ENCODE measurements at regions not wholly inside any gene's neighbourhood (a gene's known extent, or its start where the extent isn't known, plus 50 kb on each side); places are given as distances from the start of the nearest gene placed in this dataset.

DNA sequence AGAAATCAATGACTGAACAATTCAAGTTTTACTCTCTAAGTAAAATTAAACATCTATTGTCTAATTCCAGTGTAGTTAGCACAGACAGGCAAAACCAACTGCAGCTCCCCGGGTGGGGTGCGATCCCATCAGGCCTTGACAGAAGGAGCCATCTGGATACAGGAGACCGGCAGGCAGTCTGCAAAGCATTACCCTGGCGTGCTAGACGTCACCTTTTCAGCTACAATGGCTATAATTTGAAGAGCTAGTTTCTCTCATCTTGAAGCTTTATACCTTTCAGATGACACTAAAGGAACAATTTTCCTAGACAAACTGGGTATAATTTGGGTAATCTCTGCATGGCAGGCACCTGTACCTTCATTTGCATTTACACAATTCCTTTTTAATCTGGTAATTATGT lies 761.5 kb upstream of the SOX11 start:
- H3K9me3 ChIP-seq (ENCODE audit: low read length), result peaks cover 50% of the 10 kb centered on the region
- no peak for FAIRE-seq
- no peaks in the 10 kb centered on the region for H3K79me2 ChIP-seq (ENCODE audit: insufficient read depth, low read length)
- POLR2A ChIA-PET, result no interaction called here
- H3K4me2 ChIP-seq (ENCODE audit: low read depth, low read length), result no peak overlapping the region
- DNase-seq (ENCODE audit: low spot score), result no peak
- no peak overlapping the region for H2AFZ ChIP-seq (ENCODE audit: low read length)
- no peak overlapping the region for H3K9ac ChIP-seq (ENCODE audit: insufficient read depth, low read depth, low read length)
- no peak overlapping the region for H3K27ac ChIP-seq (ENCODE audit: extremely low read length, insufficient read depth, low read length)
- no peaks in the 10 kb centered on the region for H3K4me1 ChIP-seq (ENCODE audit: insufficient read depth, low read length)
- H3K4me3 ChIP-seq (replicated peaks in 1 of 3; ENCODE audit: insufficient read depth in 1 of 3, low read depth in 2 of 3, low read length in 3 of 3), result no peak overlapping the region
- ATAC-seq, result no peak
- no peaks in the 10 kb centered on the region for H3K27me3 ChIP-seq (ENCODE audit: control insufficient read depth in 1 of 2, insufficient read depth in 2 of 2, low read length in 2 of 2)
- H4K20me1 ChIP-seq (ENCODE audit: insufficient read depth, low read length), result no peaks in the 10 kb centered on the region
- WGBS (ENCODE audit: low lambda C conversion rate), result 24% methylated on average over 5 of the region's 5 CpGs
- H3K36me3 ChIP-seq (replicated peaks in 1 of 2; ENCODE audit: control insufficient read depth in 1 of 2, insufficient read depth in 2 of 2, low read length in 2 of 2), result no peaks in the 10 kb centered on the region
- in situ Hi-C loops (cut with HindIII; ENCODE audit: extremely low pct_ligation_motif_present, low pct_unique_long_range_greater_than_20kb) (no loop called here), intact Hi-C loops (cut with micrococcal nuclease; ENCODE audit: unreplicated experiment) (loop anchor here (5.0 kb wide), 1 partner anchor 1367 kb away; no protein-coding TSS in a partner anchor)
- TF ChIP-seq DNMT1 (CRISPR knock-in tag; IDR thresholded peaks at IDR 0.05), result no peak
- TF ChIP-seq HNRNPK (IDR thresholded peaks at IDR 0.05; ENCODE audit: low read depth, low read length, poor library complexity, severe bottlenecking), result peak; percentile 3
- no peak for TF ChIP-seq MAZ (IDR thresholded peaks at IDR 0.05; ENCODE audit: borderline replicate concordance, low read depth, low read length)
- TF ChIP-seq MAZ (CRISPR knock-in tag; IDR thresholded peaks at IDR 0.05; ENCODE audit: low read depth), result no peak
- CTCF ChIA-PET (ENCODE audit: low intra/inter-chr PET ratio, low total read pairs), result no interaction called here
- BruUV-seq (replicated peaks), result no TSS peak

DNA sequence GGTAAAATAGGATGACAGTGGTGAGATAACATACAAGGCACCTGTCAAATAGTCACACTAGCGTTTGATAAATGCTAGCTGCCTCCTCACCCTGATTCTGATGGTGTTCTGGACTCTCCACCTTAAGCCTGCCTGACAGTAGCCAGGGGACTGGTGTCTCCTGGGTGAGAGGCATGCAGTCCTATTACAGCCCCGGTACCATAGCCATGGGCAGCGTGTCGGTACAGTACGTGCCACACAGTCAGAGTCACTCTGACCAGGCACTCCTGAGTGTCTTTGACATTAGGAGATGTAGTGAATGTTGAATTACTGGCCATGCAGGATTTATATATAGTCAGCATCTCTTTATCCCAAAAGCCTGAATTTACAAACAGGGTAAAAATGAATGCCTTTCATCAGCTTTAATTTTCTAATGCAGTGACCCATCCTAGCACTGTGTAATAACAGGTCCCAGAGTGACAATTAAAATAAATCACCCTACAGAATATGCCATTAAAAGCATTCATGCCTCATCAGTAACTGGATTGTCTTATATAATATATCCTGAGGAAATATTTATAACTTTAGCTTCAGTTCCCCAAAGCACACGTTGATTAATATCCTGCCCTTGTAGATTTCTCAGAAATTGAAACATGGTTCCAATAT lies 760.3 kb upstream of the SOX11 start:
- no peak for DNase-seq (ENCODE audit: low spot score)
- Histone ChIP-seq H3K4me2 (ENCODE audit: low read depth, low read length) (no peak overlapping the region), H3K9me3 (ENCODE audit: low read length) (peaks cover 57% of the 10 kb centered on the region), H3K79me2 (ENCODE audit: insufficient read depth, low read length) (no peaks in the 10 kb centered on the region), H3K27me3 (ENCODE audit: control insufficient read depth in 1 of 2, insufficient read depth in 2 of 2, low read length in 2 of 2) (no peaks in the 10 kb centered on the region), H3K36me3 (replicated peaks in 1 of 2; ENCODE audit: control insufficient read depth in 1 of 2, insufficient read depth in 2 of 2, low read length in 2 of 2) (no peaks in the 10 kb centered on the region), H3K27ac (ENCODE audit: extremely low read length, insufficient read depth, low read length) (no peak overlapping the region), H3K4me3 (replicated peaks in 1 of 3; ENCODE audit: insufficient read depth in 1 of 3, low read depth in 2 of 3, low read length in 3 of 3) (no peak overlapping the region), H3K4me1 (ENCODE audit: insufficient read depth, low read length) (no peaks in the 10 kb centered on the region), H3K9ac (ENCODE audit: insufficient read depth, low read depth, low read length) (no peak overlapping the region), H2AFZ (ENCODE audit: low read length) (no peak overlapping the region), H4K20me1 (ENCODE audit: insufficient read depth, low read length) (no peaks in the 10 kb centered on the region)
- FAIRE-seq, result no peak
- no peak for ATAC-seq
- intact Hi-C loops (cut with micrococcal nuclease; ENCODE audit: unreplicated experiment) (loop anchor here (5.0 kb wide), 1 partner anchor 1365 kb away; no protein-coding TSS in a partner anchor), in situ Hi-C loops (cut with HindIII; ENCODE audit: extremely low pct_ligation_motif_present, low pct_unique_long_range_greater_than_20kb) (no loop called here)
- ChIA-PET POLR2A (no interaction called here), CTCF (ENCODE audit: low intra/inter-chr PET ratio, low total read pairs) (no interaction called here)
- TF ChIP-seq ZNF235 (CRISPR knock-in tag; IDR thresholded peaks at IDR 0.05; ENCODE audit: borderline replicate concordance), result no peak
- TF ChIP-seq HNF4G (IDR thresholded peaks at IDR 0.05; ENCODE audit: borderline replicate concordance, low read depth, low read length), result no peak
- no peak for TF ChIP-seq HNF4G (CRISPR knock-in tag; IDR thresholded peaks at IDR 0.05; ENCODE audit: borderline replicate concordance, low read depth)
- no peak for TF ChIP-seq CENPX (CRISPR knock-in tag; IDR thresholded peaks at IDR 0.05)
- TF ChIP-seq, protein P1, sequence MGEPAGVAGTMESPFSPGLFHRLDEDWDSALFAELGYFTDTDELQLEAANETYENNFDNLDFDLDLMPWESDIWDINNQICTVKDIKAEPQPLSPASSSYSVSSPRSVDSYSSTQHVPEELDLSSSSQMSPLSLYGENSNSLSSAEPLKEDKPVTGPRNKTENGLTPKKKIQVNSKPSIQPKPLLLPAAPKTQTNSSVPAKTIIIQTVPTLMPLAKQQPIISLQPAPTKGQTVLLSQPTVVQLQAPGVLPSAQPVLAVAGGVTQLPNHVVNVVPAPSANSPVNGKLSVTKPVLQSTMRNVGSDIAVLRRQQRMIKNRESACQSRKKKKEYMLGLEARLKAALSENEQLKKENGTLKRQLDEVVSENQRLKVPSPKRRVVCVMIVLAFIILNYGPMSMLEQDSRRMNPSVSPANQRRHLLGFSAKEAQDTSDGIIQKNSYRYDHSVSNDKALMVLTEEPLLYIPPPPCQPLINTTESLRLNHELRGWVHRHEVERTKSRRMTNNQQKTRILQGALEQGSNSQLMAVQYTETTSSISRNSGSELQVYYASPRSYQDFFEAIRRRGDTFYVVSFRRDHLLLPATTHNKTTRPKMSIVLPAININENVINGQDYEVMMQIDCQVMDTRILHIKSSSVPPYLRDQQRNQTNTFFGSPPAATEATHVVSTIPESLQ (CRISPR knock-in tag; conservative IDR thresholded peaks at IDR 0.05), result no peak
- TF ChIP-seq SP5 (CRISPR knock-in tag; IDR thresholded peaks at IDR 0.05; ENCODE audit: borderline replicate concordance, low read depth), result no peak
- TF ChIP-seq DNMT1 (CRISPR knock-in tag; IDR thresholded peaks at IDR 0.05), result no peak
- no peak for TF ChIP-seq ZBTB20 (CRISPR knock-in tag; IDR thresholded peaks at IDR 0.05; ENCODE audit: borderline replicate concordance, low read depth)
- no peak for TF ChIP-seq ZNF446 (CRISPR knock-in tag; IDR thresholded peaks at IDR 0.05)
- no peak for TF ChIP-seq ZNF44 (CRISPR knock-in tag; IDR thresholded peaks at IDR 0.05)
- no TSS peak for BruUV-seq (replicated peaks)
- 16% methylated on average over 6 of the region's 6 CpGs for WGBS (ENCODE audit: low lambda C conversion rate)
